ENCODE measurements at regions not wholly inside any gene's neighbourhood (a gene's known extent, or its start where the extent isn't known, plus 50 kb on each side); places are given as distances from the start of the nearest gene placed in this dataset.

DNA sequence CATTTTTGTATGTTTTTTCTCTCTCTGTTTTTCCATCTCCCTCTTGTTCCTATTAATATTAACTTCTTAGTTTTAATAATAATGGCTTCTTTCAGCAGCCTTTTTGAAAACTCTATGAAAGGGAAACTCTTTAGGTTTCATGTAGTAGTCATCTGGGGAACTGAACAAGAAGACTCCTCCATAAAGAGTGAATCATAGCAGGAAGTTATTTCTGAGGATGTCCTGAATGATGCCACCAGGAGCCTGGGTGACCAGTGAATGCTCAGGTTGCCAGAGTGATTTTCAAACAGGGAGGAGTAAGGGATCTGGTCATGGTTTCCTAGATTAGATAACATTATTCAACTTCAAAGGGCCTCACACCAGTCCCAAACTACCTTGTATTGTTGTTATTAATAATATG lies 212.8 kb upstream of the PDE5A start (continued):
- no peak for TF ChIP-seq PREB (CRISPR knock-in tag; IDR thresholded peaks at IDR 0.05)
- TF ChIP-seq JUN (CRISPR knock-in tag; IDR thresholded peaks at IDR 0.05): no peak
- no peak for TF ChIP-seq TCF7 (IDR thresholded peaks at IDR 0.05; ENCODE audit: low read depth)
- TF ChIP-seq, protein P1, sequence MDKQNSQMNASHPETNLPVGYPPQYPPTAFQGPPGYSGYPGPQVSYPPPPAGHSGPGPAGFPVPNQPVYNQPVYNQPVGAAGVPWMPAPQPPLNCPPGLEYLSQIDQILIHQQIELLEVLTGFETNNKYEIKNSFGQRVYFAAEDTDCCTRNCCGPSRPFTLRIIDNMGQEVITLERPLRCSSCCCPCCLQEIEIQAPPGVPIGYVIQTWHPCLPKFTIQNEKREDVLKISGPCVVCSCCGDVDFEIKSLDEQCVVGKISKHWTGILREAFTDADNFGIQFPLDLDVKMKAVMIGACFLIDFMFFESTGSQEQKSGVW (CRISPR knock-in tag; IDR thresholded peaks at IDR 0.05; ENCODE audit: borderline replicate concordance): no peak
- no peak for TF ChIP-seq IKZF1 (IDR thresholded peaks at IDR 0.05)
- TF ChIP-seq HBP1 (CRISPR knock-in tag; IDR thresholded peaks at IDR 0.05; ENCODE audit: low read depth): no peak
- no peak for TF ChIP-seq ZBTB25 (CRISPR knock-in tag; IDR thresholded peaks at IDR 0.05)
- no peak for TF ChIP-seq HOXA9 (CRISPR knock-in tag; IDR thresholded peaks at IDR 0.05; ENCODE audit: borderline replicate concordance)
- TF ChIP-seq ADNP (CRISPR knock-in tag; IDR thresholded peaks at IDR 0.05): no peak

- Histone ChIP-seq H3K27ac (ENCODE audit: extremely low read length, insufficient read depth, low read length) (no peak overlapping the region), H3K36me3 (replicated peaks in 1 of 2; ENCODE audit: control insufficient read depth in 1 of 2, insufficient read depth in 2 of 2, low read length in 2 of 2) (no peaks in the 10 kb centered on the region), H2AFZ (ENCODE audit: low read length) (no peak overlapping the region), H3K4me3 (replicated peaks in 1 of 3; ENCODE audit: insufficient read depth in 1 of 3, low read depth in 2 of 3, low read length in 3 of 3) (no peak overlapping the region), H3K4me1 (ENCODE audit: insufficient read depth, low read length) (no peaks in the 10 kb centered on the region), H3K79me2 (ENCODE audit: insufficient read depth, low read length) (no peaks in the 10 kb centered on the region), H3K9ac (ENCODE audit: insufficient read depth, low read depth, low read length) (no peak overlapping the region), H3K9me3 (ENCODE audit: low read length) (no peaks in the 10 kb centered on the region), H3K27me3 (ENCODE audit: control insufficient read depth in 1 of 2, insufficient read depth in 2 of 2, low read length in 2 of 2) (no peaks in the 10 kb centered on the region), H3K4me2 (ENCODE audit: low read depth, low read length) (no peak overlapping the region), H4K20me1 (ENCODE audit: insufficient read depth, low read length) (no peaks in the 10 kb centered on the region)
- POLR2A ChIA-PET: no interaction called here
- CTCF ChIA-PET (ENCODE audit: low intra/inter-chr PET ratio, low total read pairs): no interaction called here
- FAIRE-seq (no peak), ATAC-seq (no peak), DNase-seq (ENCODE audit: low spot score) (no peak)
- in situ Hi-C loops (cut with HindIII; ENCODE audit: extremely low pct_ligation_motif_present, low pct_unique_long_range_greater_than_20kb) (no loop called here), intact Hi-C loops (cut with micrococcal nuclease; ENCODE audit: unreplicated experiment) (no loop called here)
- 0% methylated on average over 1 of the region's 1 CpG for WGBS (ENCODE audit: low lambda C conversion rate)
- BruUV-seq (replicated peaks): no TSS peak
- no peak for TF ChIP-seq ZSCAN22 (CRISPR knock-in tag; IDR thresholded peaks at IDR 0.05)
- TF ChIP-seq, protein P2, sequence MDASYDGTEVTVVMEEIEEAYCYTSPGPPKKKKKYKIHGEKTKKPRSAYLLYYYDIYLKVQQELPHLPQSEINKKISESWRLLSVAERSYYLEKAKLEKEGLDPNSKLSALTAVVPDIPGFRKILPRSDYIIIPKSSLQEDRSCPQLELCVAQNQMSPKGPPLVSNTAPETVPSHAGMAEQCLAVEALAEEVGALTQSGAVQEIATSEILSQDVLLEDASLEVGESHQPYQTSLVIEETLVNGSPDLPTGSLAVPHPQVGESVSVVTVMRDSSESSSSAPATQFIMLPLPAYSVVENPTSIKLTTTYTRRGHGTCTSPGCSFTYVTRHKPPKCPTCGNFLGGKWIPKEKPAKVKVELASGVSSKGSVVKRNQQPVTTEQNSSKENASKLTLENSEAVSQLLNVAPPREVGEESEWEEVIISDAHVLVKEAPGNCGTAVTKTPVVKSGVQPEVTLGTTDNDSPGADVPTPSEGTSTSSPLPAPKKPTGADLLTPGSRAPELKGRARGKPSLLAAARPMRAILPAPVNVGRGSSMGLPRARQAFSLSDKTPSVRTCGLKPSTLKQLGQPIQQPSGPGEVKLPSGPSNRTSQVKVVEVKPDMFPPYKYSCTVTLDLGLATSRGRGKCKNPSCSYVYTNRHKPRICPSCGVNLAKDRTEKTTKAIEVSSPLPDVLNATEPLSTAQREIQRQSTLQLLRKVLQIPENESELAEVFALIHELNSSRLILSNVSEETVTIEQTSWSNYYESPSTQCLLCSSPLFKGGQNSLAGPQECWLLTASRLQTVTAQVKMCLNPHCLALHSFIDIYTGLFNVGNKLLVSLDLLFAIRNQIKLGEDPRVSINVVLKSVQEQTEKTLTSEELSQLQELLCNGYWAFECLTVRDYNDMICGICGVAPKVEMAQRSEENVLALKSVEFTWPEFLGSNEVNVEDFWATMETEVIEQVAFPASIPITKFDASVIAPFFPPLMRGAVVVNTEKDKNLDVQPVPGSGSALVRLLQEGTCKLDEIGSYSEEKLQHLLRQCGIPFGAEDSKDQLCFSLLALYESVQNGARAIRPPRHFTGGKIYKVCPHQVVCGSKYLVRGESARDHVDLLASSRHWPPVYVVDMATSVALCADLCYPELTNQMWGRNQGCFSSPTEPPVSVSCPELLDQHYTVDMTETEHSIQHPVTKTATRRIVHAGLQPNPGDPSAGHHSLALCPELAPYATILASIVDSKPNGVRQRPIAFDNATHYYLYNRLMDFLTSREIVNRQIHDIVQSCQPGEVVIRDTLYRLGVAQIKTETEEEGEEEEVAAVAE (CRISPR knock-in tag; IDR thresholded peaks at IDR 0.05; ENCODE audit: borderline replicate concordance): no peak
- no peak for TF ChIP-seq PTBP1 (IDR thresholded peaks at IDR 0.05; ENCODE audit: low read depth, low read length, poor library complexity, severe bottlenecking)
- no peak for TF ChIP-seq TMF1 (CRISPR knock-in tag; IDR thresholded peaks at IDR 0.05; ENCODE audit: low read depth)
- TF ChIP-seq GLMP (CRISPR knock-in tag; IDR thresholded peaks at IDR 0.05; ENCODE audit: borderline replicate concordance): no peak
Observed at GRCh38 chr4:119835613-119835910, 207.0 kb upstream of the PDE5A start.
